Gastroesophageal sphincter (tissue), 4 donors: ENCODE measurements at regions not wholly inside any gene's neighbourhood (a gene's known extent, or its start where the extent isn't known, plus 50 kb on each side); places are given as distances from the start of the nearest gene placed in this dataset.

Experiments
- ATAC-seq: fragments of 150-250 bp; one replicate; pipeline ENCODE4 v1.9.1; 2016; ENCODE audit warnings: mild to moderate bottlenecking, moderate library complexity
- H3K27ac ChIP-seq, 4 donors: fragments of 200-600 bp; sonication (generic) in 3 of 4; 1 replicate in 3 of 4; 2 replicates in 1 of 4; pipeline ENCODE4 v1.5.1; 2016 to 2019
- H3K27me3 ChIP-seq: fragments of 200-600 bp; sonication (generic); one replicate; pipeline ENCODE4 v1.5.1; 2019
- H3K36me3 ChIP-seq, 2 donors: fragments of 200-600 bp; sonication (generic); one replicate each; pipeline ENCODE4 v1.5.1; 2019; ENCODE audit warnings: control low read depth in 1 of 2
- H3K4me1 ChIP-seq, 3 donors: fragments of 200-600 bp; sonication (generic); 1 replicate in 2 of 3; 2 replicates in 1 of 3; pipeline ENCODE4 v1.5.1; 2016 to 2019; ENCODE audit warnings: control low read depth in 2 of 3
- H3K4me3 ChIP-seq, 2 donors: fragments of 200-600 bp; sonication (generic); one replicate each; pipeline ENCODE4 v1.5.1; 2019; ENCODE audit warnings: mild to moderate bottlenecking in 1 of 2, moderate library complexity in 1 of 2
- H3K9me3 ChIP-seq, 3 donors: fragments of 200-600 bp; sonication (generic); one replicate each; pipeline ENCODE4 v1.5.1; 2017 to 2019; ENCODE audit warnings: control low read depth in 2 of 3
- EP300 ChIP-seq: sonication (generic); formaldehyde crosslinking; IDR thresholded peaks from one replicate; pipeline ENCODE4 v1.6.1; 2017; ENCODE audit warnings: antibody characterized with exemption, mild to moderate bottlenecking
- POLR2A ChIP-seq, 2 donors: fragments of 450-650 bp; IDR thresholded peaks; one replicate each; pipeline ENCODE4 v1.6.1; 2017; ENCODE audit warnings: antibody characterized with exemption in 2 of 2, mild to moderate bottlenecking in 2 of 2, moderate library complexity in 1 of 2
- POLR2AphosphoS5 ChIP-seq: sonication (generic); formaldehyde crosslinking; IDR thresholded peaks from one replicate; pipeline ENCODE4 v1.6.1; 2017; ENCODE audit warnings: antibody characterized with exemption
- WGBS, 2 donors: methylation state at CpG; one replicate each; pipeline ENCODE4 v1.1.5; 2018; ENCODE audit warnings: low coverage in 1 of 2; 5-methylcytosine and 5-hydroxymethylcytosine counted together
- TF ChIP-seq, protein P1 (sequence below), 4 experiments: fragments of 200-600 bp in 2 of 4; fragments of 450-650 bp in 2 of 4; sonication (generic) in 1 of 4; IDR thresholded peaks; one replicate each; pipeline ENCODE4 v1.5.1; 2017 to 2019; ENCODE audit warnings: antibody characterized with exemption in 4 of 4, mild to moderate bottlenecking in 2 of 4, moderate library complexity in 2 of 4

DNA sequence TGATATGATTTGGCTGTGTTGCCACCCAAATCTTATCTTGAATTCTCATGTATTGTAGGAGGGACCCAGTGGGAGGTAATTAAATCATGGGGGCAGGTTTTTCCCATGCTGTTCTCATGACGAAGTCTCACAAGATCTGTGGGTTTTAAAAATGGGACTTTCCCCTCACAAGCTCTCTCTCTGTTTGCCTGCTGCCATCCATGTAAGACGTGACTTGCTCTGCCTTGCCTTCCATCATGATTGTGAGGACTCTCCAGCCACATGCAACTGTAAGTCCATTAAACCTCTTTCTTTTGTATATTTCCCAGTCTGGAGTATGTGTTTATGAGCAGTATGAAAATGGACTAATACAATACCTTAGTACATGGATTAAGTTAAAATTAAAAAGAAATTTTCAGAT lies 1094.7 kb upstream of the SLC39A10 start:
- no peak overlapping the region for H3K27ac ChIP-seq
- no peaks in the 10 kb centered on the region for H3K36me3 ChIP-seq
- no peak overlapping the region for H3K4me3 ChIP-seq
- 88% methylated on average over 2 of the region's 2 CpGs; no CpG with 5 or more reads in 1 of the 2 donors for WGBS, 2 donors
- TF ChIP-seq EP300 (no peak), POLR2A (IDR thresholded peaks at IDR 0.05) (no peak), POLR2AphosphoS5 (no peak)
- TF ChIP-seq, protein P1, sequence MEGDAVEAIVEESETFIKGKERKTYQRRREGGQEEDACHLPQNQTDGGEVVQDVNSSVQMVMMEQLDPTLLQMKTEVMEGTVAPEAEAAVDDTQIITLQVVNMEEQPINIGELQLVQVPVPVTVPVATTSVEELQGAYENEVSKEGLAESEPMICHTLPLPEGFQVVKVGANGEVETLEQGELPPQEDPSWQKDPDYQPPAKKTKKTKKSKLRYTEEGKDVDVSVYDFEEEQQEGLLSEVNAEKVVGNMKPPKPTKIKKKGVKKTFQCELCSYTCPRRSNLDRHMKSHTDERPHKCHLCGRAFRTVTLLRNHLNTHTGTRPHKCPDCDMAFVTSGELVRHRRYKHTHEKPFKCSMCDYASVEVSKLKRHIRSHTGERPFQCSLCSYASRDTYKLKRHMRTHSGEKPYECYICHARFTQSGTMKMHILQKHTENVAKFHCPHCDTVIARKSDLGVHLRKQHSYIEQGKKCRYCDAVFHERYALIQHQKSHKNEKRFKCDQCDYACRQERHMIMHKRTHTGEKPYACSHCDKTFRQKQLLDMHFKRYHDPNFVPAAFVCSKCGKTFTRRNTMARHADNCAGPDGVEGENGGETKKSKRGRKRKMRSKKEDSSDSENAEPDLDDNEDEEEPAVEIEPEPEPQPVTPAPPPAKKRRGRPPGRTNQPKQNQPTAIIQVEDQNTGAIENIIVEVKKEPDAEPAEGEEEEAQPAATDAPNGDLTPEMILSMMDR (IDR thresholded peaks at IDR 0.05) = no peak
- H3K27me3 ChIP-seq = no peaks in the 10 kb centered on the region
- H3K9me3 ChIP-seq = no peaks in the 10 kb centered on the region
- no peak for ATAC-seq
- H3K4me1 ChIP-seq = peaks cover 0 to 10% (median 5%) of the 10 kb centered on the region in 3 donors

DNA sequence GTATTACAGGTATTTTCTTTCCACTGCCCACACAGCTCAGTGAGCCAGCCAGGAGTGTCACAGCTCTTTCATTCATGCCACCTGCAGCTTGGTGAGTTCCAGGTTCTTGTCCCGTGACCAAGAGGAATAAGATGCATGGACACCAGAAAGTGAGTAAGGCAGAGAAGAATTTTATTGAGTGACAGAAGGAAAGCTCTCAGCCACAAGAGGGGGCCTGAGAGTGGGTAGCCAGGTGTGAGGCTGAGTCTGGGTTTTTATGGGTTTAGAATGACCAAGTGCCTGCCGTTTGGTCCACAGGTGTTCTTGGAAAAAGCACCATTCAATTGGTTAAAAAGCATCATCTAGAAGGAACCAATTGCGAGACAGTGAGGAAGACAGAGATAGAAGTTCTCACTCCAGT lies 1097.1 kb upstream of the SLC39A10 start:
- no peak overlapping the region for H3K27ac ChIP-seq
- no peaks in the 10 kb centered on the region for H3K27me3 ChIP-seq
- 85 to 95% methylated on average over 2 to 3 of the region's 3 CpGs for WGBS, 2 donors
- TF ChIP-seq POLR2A (IDR thresholded peaks at IDR 0.05) (no peak), POLR2AphosphoS5 (no peak), EP300 (no peak)
- TF ChIP-seq, protein P1 (IDR thresholded peaks at IDR 0.05) = no peak
- H3K4me1 ChIP-seq = peaks cover 0 to 22% (median 5%) of the 10 kb centered on the region in 3 donors
- no peak overlapping the region for H3K4me3 ChIP-seq
- H3K36me3 ChIP-seq = no peaks in the 10 kb centered on the region
- ATAC-seq = no peak
- H3K9me3 ChIP-seq = no peaks in the 10 kb centered on the region

DNA sequence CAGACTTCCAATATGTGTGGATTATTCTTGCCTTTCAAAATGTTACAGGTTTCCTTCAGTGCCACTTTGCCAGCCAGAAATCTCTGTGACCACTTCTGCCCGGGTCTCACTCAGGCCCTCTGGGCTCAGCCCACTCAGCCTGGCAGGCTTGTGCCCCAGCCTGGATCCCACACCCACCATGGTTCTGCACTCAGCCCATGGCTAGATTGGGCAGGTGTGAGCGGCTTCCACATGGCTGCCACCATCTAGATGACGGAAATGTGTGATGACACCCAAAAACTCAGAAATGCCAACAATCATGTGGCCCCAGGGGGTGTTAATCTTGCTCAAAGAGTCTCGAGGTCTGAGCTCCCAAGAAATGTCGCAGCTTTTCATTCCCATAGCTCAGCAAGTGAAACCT lies 1097.5 kb upstream of the SLC39A10 start:
- TF ChIP-seq EP300 (no peak), POLR2AphosphoS5 (no peak), POLR2A (IDR thresholded peaks at IDR 0.05) (no peak)
- TF ChIP-seq, protein P1 (IDR thresholded peaks at IDR 0.05) = no peak
- ATAC-seq = no peak
- Histone ChIP-seq H3K4me3 (no peak overlapping the region), H3K27me3 (no peaks in the 10 kb centered on the region), H3K36me3 (no peaks in the 10 kb centered on the region), H3K9me3 (no peaks in the 10 kb centered on the region), H3K27ac (no peak overlapping the region), H3K4me1 (peaks cover 0 to 17% (median 4%) of the 10 kb centered on the region in 3 donors)
- 85 to 100% methylated on average over 1 to 3 of the region's 5 CpGs for WGBS, 2 donors

DNA sequence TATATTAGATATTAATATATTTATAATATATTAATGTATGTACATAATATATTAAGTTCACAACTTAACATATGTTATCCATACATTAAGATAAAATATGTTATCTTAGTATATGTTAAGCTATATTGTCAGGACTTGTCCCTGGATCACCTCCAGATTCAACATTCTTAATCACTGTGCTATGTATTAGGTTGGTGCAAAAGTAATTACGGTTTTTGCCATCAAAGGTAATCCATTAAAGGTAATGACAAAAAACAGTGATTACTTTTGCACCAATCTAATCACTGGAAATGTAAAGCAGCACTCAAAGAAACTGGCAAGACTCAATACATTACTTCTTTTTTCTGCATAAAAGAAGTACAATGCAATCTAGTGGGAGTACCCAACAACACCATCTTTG lies 1099.0 kb upstream of the SLC39A10 start:
- 67 to 91% methylated on average over 1 of the region's 1 CpG for WGBS, 2 donors
- Histone ChIP-seq H3K27ac (no peak overlapping the region), H3K9me3 (no peaks in the 10 kb centered on the region), H3K4me3 (no peak overlapping the region), H3K27me3 (no peaks in the 10 kb centered on the region), H3K36me3 (no peaks in the 10 kb centered on the region), H3K4me1 (peaks cover 0 to 14% (median 0%) of the 10 kb centered on the region in 3 donors)
- no peak for ATAC-seq
- TF ChIP-seq POLR2AphosphoS5 (no peak), POLR2A (IDR thresholded peaks at IDR 0.05) (no peak), EP300 (no peak)
- TF ChIP-seq, protein P1 (IDR thresholded peaks at IDR 0.05) = no peak

DNA sequence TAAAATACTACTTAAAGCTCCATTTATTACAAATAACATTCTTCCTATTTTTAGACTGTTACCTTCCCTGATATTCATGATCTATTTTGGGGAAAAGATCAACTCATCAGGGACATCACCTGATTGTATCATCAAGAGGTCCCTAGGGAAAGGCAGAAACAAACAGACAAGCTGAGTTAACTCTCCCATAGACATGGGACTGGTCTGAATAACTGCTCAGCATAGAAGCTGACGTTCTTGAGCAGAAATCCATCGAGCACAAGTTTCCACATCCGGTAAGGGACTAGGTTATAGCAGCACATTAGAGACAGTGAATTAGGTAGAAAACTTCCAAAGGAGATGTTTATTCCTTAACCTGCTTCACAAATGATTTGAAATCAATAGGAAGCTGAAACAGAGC lies 1100.4 kb upstream of the SLC39A10 start:
- Histone ChIP-seq H3K27ac (peak overlapping the region in 2 of 4 donors; percentile 0 to 4), H3K4me3 (no peak overlapping the region), H3K9me3 (no peaks in the 10 kb centered on the region), H3K4me1 (peaks cover 0 to 14% (median 0%) of the 10 kb centered on the region in 3 donors), H3K27me3 (no peaks in the 10 kb centered on the region), H3K36me3 (no peaks in the 10 kb centered on the region)
- no peak for TF ChIP-seq POLR2AphosphoS5
- TF ChIP-seq POLR2A (IDR thresholded peaks at IDR 0.05) = no peak
- TF ChIP-seq, protein P1 (IDR thresholded peaks at IDR 0.05) = no peak
- TF ChIP-seq EP300 = no peak
- 42 to 43% methylated on average over 3 of the region's 3 CpGs for WGBS, 2 donors
- ATAC-seq = no peak
